ENCODE measurements at regions not wholly inside any gene's neighbourhood (a gene's known extent, or its start where the extent isn't known, plus 50 kb on each side); places are given as distances from the start of the nearest gene placed in this dataset.

GRCh38 chr12:77640356-77640755 is 190.3 kb upstream of the NAV3 start:
- Histone ChIP-seq H3K4ac (ENCODE audit: low read depth, low read length) (no peak overlapping the region), H3K27ac (ENCODE audit: insufficient read length, low read depth, low read length) (no peak overlapping the region), H3K14ac (ENCODE audit: insufficient read depth, low read length) (no peak overlapping the region), H3T11ph (ENCODE audit: low read length) (no peak overlapping the region), H2BK5ac (ENCODE audit: insufficient read length, low read length) (no peak overlapping the region), H3K79me2 (ENCODE audit: insufficient read depth, low read length) (no peaks in the 10 kb centered on the region), H4K20me1 (ENCODE audit: control insufficient read depth, insufficient read depth, insufficient read length) (no peaks in the 10 kb centered on the region), H4K91ac (ENCODE audit: insufficient read length, low read depth, low read length) (no peak overlapping the region), H2BK12ac (ENCODE audit: insufficient read length, low read depth, low read length) (no peak overlapping the region), H2BK20ac (ENCODE audit: low read depth, low read length, poor library complexity, severe bottlenecking) (no peak overlapping the region), H3K9me3 (ENCODE audit: control insufficient read depth, low read depth, low read length) (no peaks in the 10 kb centered on the region), H2AFZ (ENCODE audit: low read length) (no peak overlapping the region), H3K23me2 (ENCODE audit: insufficient read length, low read depth, low read length, poor library complexity, severe bottlenecking) (no peaks in the 10 kb centered on the region), H3K79me1 (ENCODE audit: insufficient read depth, low read depth, low read length, poor library complexity, severe bottlenecking) (no peaks in the 10 kb centered on the region), H3K27me3 (ENCODE audit: insufficient read depth, low read length) (no peaks in the 10 kb centered on the region), H2AK5ac (ENCODE audit: insufficient read length, low read length) (no peak overlapping the region), H3K4me2 (ENCODE audit: insufficient read depth, insufficient read length, low read length) (no peak overlapping the region), H3K56ac (ENCODE audit: insufficient read length, low read depth, low read length) (no peak overlapping the region), H3K23ac (ENCODE audit: insufficient read length, low read depth, low read length) (no peak overlapping the region), H4K5ac (ENCODE audit: insufficient read length, low read depth, low read length) (no peak overlapping the region), H3K18ac (ENCODE audit: insufficient read length, low read depth, low read length) (no peak overlapping the region), H4K8ac (replicated peaks; ENCODE audit: insufficient read length, low read depth, low read length) (no peak overlapping the region), H3K9ac (ENCODE audit: extremely low read depth, insufficient read length, low read length) (no peak overlapping the region), H2BK120ac (ENCODE audit: low read depth, low read length, poor library complexity, severe bottlenecking) (no peak overlapping the region), H3K4me1 (ENCODE audit: insufficient read depth, low read length) (peaks cover 2% of the 10 kb centered on the region; the same call in 1 of the 2 replicates), H2BK15ac (ENCODE audit: low read depth, low read length) (no peak overlapping the region)
- no peaks in the 10 kb centered on the region for H3K27me3 Mint-ChIP-seq (ENCODE audit: low read depth)
- no peak for TF ChIP-seq CTCF (conservative IDR thresholded peaks at IDR 0.05)
- H3K4me3 Mint-ChIP-seq, result no peak overlapping the region
- peaks cover 0 to 4% of the 10 kb centered on the region in 2 experiments; a peak in 3 of 5 replicates for H3K9me3 Mint-ChIP-seq
- peaks cover 23 to 25% of the 10 kb centered on the region in 2 experiments for H3K4me1 Mint-ChIP-seq
- no peak for DNase-seq
- H3K27ac Mint-ChIP-seq, result no peak overlapping the region; a peak in 1 of 7 replicates
- no peaks in the 10 kb centered on the region; a peak in 1 of 7 replicates for H3K36me3 Mint-ChIP-seq (ENCODE audit: insufficient read depth in 1 of 3, low read depth in 3 of 3)
